NCI-H748 (cell line): ENCODE measurements at regions not wholly inside any gene's neighbourhood (a gene's known extent, or its start where the extent isn't known, plus 50 kb on each side); places are given as distances from the start of the nearest gene placed in this dataset.
"Not testable (repeated sequence)": the region's sequence is repeated elsewhere in the genome, so short reads cannot be mapped to it uniquely, and the experiment has no call there.

ENCODE experiments used
- DNase-seq: peaks from one replicate; lab custom pipeline; 2025; ENCODE audit not compliant: unreplicated experiment; lab: John Stamatoyannopoulos, UW

- no peak for DNase-seq
Observed at GRCh38 chr10:25797888-25798429, 136.1 kb upstream of the MYO3A start.

- DNase-seq, result peak; percentile 62
Observed at GRCh38 chr10:25804505-25804904, 129.5 kb upstream of the MYO3A start.

- no peak for DNase-seq
Observed at GRCh38 chr10:25805986-25806385, 128.0 kb upstream of the MYO3A start.

GRCh38 chr10:25808372-25808771 is 125.7 kb upstream of the MYO3A start:
- no peak for DNase-seq

- DNase-seq, result no peak
Observed at GRCh38 chr10:25811052-25811685, 122.9 kb upstream of the MYO3A start.

- DNase-seq, result no peak
Observed at GRCh38 chr10:25813511-25813910, 120.5 kb upstream of the MYO3A start.

- DNase-seq, result no peak
Observed at GRCh38 chr10:25815236-25815635, 118.8 kb upstream of the MYO3A start.

GRCh38 chr10:25815999-25816768 is 117.8 kb upstream of the MYO3A start:
- peak; percentile 80 for DNase-seq

- no peak for DNase-seq
Observed at GRCh38 chr10:25817200-25817599, 116.8 kb upstream of the MYO3A start.

- no peak for DNase-seq
Observed at GRCh38 chr10:25818751-25819150, 115.3 kb upstream of the MYO3A start.

GRCh38 chr10:25820472-25820871 is 113.6 kb upstream of the MYO3A start:
- peak; percentile 2 for DNase-seq

- DNase-seq, result peak; percentile 39
Observed at GRCh38 chr10:25820874-25821273, 113.2 kb upstream of the MYO3A start.

- DNase-seq, result no peak
Observed at GRCh38 chr10:25824050-25824449, 110.0 kb upstream of the MYO3A start.

- DNase-seq, result peak; percentile 70
Observed at GRCh38 chr10:25828475-25828874, 105.6 kb upstream of the MYO3A start.

- peak; percentile 23 for DNase-seq
Observed at GRCh38 chr10:25831080-25831479, 102.9 kb upstream of the MYO3A start.

GRCh38 chr10:25839683-25840082 is 94.3 kb upstream of the MYO3A start:
- no peak for DNase-seq

- DNase-seq, result not testable (repeated sequence)
Observed at GRCh38 chr10:25840875-25841274, 93.2 kb upstream of the MYO3A start.

- DNase-seq, result peak; percentile 64
Observed at GRCh38 chr10:25842146-25842545, 91.9 kb upstream of the MYO3A start.

GRCh38 chr10:25843551-25844170 is 90.4 kb upstream of the MYO3A start:
- no peak for DNase-seq

GRCh38 chr10:25844716-25845115 is 89.3 kb upstream of the MYO3A start:
- not testable (repeated sequence) for DNase-seq

GRCh38 chr10:25849268-25849667 is 84.8 kb upstream of the MYO3A start:
- no peak for DNase-seq

- no peak for DNase-seq
Observed at GRCh38 chr10:25849988-25850387, 84.0 kb upstream of the MYO3A start.
